Caki2 (cell line): ENCODE measurements at regions not wholly inside any gene's neighbourhood (a gene's known extent, or its start where the extent isn't known, plus 50 kb on each side); places are given as distances from the start of the nearest gene placed in this dataset.

Source experiments
- DNase-seq: peaks from one replicate; pipeline ENCODE4 v3.0.0-alpha.2; 2015; ENCODE audit warnings: low read depth
- in situ Hi-C: cut with HindIII; loops from 2 replicates; pipeline ENCODE4 v1.10.0; 2016; ENCODE audit warnings: low sequenced_read_pairs, low pct_unique_long_range_greater_than_20kb, mixed read lengths

DNA sequence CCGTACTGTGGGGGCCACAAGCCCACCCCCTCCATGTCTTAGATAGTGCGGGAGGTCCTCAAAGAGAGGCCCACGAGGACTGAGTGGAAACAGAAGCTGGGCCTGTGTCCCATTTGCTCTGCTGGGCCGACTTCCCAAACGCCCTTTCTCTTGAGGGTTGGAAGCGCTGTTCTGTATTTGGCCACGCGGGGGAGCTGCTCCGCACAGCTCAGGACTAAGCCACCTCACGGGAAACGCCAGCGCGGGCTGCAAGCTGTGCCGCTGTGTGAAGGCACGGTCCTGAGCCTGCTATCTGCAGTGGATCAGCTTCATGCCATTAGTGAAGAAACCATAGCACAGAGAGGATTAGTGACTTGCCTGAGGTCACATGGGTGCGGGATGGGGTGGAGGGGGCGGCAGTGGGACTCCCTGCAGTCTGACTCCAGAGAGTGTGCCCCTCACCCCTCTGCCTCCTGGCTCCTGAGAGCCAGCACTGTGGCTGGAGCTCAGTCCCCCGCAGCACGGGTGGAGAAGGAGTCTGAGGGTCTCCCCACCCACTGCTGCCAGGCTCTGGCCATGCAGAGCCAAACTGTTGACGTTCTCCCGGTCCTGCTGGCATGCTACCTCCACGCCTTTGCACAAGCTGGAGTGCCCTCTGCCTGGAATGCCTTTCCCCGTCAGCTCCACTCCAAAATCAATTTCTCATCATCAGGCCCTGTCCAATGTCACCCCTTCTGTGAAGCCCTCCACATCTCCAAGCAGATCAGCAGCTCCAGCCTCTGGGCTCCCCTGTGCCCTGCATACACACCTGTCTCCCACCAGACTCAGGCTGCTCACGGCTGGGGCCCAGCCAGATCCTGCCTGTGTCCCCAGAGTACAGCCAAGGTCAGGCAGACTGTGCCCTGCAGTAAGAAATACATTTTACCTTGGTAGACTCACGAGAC, 51.5 kb upstream of the LRRC32 start:
- peak; percentile 40 for DNase-seq
- in situ Hi-C loops = no loop called here

DNA sequence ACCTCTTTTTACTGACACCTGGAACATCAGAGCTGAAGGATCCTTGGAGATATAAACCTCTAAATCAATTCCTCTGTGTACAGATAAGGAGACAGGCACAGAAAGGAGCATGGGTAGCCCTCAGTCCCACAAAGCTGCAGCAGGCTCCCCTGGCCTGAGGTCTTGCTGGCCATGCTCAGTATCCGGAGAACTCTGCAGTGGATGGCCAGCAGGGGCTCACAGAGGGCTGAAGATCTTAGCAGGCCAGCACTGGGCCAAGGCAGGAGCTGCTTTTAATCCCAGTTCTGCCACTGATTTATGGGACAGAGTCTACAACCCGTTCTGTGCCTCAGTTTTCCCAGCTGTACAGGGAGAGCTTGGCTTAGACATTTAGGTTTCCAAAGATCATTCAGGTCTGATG, 52.6 kb upstream of the LRRC32 start:
- in situ Hi-C loops = no loop called here
- no peak for DNase-seq

DNA sequence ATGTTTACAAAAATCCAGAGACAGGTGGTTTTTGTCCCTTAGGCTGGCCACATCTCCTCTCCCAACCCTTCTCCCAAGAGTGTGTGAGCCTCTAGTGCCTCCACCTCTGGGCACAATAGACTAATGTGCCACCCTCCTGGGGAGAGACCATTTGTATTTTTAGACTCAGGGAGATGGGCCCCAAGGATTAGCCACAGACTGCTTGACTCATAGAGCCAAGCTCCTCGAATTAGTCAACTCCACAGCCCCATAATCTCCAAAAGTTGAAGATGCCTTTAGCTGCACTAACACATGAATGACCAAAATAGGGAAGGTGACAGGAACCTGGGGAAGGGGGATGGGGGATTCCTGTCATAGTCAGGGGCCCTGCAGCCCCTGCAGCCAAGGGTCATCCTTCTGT, 53.0 kb upstream of the LRRC32 start:
- in situ Hi-C loops = no loop called here
- DNase-seq = no peak

DNA sequence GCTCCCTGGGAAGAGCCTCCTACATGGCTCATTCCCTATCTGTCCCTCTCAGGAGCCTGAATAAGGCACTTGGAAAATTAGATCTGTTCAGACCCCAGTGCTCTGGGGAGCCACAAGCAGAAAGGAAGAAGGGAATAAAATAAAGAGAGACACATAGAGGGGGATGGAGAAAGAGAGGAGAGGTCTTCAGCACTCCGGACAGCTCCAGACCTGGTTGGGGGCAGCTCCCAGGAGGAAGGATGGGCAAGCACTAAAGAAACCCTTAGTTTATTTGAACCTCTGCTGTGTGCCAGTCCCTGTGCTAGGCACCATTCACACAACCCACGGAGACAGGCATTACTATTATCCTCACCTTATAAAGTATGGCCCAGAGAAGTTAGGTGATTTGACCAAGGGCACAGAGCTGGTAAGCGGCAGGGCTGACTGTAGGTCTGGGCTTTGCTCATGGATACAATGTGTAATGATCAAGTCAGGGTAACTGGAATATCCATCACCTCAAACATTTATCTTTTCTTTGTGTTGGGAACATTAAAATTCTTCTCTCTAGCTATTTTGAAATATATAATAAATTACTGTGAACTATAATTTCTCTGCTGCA, 53.7 kb upstream of the LRRC32 start:
- DNase-seq = no peak
- in situ Hi-C loops = no loop called here

DNA sequence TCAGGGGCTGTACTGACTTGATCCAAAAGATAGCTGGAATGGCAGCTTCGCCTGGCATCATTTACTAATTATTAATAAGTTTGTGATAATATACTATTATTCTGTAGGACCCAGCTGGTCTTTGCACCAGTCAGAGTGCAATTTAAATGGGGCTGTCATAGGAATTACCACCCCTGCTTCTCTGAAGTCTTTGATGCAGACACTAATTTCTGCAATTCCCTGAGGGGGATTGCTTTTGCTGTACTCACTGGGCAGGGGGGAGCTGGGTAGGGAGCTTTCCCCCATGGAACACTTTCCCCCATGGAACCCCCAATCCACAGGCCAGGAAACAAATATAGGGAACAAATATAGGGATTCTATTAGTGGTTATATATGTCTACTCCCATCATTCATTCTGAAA, 54.9 kb upstream of the TSKU start:
- in situ Hi-C loops = no loop called here
- DNase-seq = no peak

DNA sequence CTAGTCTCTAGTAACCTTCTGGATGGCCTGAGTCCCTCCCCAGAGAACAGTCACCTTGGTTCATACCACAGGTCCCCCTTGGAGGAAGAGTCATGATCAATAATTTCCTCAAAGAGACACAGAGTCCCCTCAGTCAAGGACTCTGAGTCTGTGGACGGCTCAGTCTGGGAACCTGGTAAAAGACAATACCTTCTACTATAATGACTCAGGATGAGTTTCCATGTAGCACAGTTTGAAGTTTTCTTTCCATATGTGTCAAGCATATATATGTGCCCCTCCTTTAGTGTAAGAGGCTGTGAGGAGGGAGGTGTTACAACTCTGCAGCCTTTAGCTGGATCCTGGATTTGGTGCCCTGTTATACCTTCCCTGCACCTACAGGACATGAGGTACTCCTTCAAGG, 54.4 kb upstream of the TSKU start:
- in situ Hi-C loops = no loop called here
- no peak for DNase-seq

DNA sequence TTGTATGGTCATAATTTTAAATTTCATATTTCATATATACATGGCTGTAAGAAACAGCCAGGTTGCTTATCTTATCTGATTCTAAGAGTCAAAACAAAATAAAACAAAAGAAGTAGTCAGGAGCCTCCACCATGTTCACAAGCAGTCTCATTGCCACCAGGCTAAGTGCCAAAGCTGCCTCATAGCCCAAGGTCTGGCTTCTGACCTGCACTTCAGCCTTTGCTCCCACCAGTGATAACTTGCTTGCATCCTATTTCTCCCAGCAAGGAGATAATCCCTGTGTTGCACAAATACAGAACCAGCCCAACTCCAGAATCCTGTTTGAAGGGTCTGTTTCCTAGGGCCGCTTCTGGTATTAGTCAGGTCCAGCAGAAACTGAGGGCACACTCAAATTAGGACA, 53.9 kb upstream of the TSKU start:
- DNase-seq = no peak
- in situ Hi-C loops = no loop called here

DNA sequence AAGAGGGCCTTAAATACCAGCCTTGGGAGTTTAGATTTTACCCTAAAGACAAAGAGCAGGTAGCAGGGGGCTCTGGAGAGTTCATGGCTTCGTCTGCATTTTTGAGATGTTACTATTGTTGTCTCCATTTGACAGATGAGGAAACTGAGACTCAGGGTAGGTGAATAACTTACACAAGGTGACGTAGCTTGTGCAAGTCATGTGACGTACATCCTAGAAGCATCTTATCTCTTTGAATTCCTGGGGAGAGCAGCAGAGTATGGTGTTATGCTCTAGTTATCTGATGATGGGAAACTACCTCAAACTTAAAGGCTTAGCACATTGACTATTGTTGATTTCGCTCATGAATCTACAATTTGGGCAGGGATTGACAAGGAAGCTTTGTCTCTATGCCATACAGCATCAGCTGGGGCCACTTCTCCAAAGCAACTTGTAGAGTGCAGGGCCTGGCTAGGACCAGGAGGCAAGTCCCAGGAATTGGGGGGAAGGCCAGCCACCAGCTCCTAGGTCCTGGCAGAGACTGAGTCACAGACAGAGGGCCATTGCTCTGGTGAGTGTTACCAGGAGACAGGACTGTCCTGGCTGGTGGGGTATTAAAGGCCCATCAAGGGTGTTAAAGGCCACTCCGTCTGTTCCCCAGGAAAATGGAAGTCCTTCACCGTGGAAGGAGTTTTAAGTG, 52.1 kb upstream of the TSKU start:
- in situ Hi-C loops = no loop called here
- no peak for DNase-seq

DNA sequence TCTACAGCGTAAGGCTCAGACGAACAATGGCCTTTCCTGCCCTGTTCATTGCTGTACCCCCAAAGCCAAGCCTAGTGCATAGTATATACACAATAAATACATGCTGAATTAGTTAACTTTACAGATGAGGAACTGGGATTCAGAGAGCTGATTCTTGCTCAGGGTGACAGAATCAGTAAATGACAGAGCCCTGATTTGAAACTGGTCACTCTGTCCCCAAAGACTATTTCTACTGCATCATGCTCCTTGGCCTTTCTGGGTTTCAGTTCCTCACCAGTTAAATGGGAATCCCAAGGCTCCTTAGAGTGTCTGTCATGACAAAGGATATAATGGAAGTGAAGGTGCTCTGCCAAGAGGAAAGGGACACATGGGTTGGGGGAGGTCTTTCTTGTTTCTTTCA, 50.5 kb upstream of the TSKU start:
- in situ Hi-C loops = no loop called here
- DNase-seq = no peak
